ENCODE measurements at regions not wholly inside any gene's neighbourhood (a gene's known extent, or its start where the extent isn't known, plus 50 kb on each side); places are given as distances from the start of the nearest gene placed in this dataset.

GRCh38 chr6:40054602-40055001, 120.3 kb upstream of the MOCS1 start:
- ChIA-PET POLR2A (no interaction called here), CTCF (no interaction called here)
- no peak for DNase-seq (ENCODE audit: extremely low spot score)
- TF ChIP-seq BHLHE40 (IDR thresholded peaks at IDR 0.05; ENCODE audit: borderline replicate concordance) (no peak), CTBP1 (IDR thresholded peaks at IDR 0.05; ENCODE audit: borderline replicate concordance) (no peak), PKNOX1 (IDR thresholded peaks at IDR 0.05) (no peak), SP1 (IDR thresholded peaks at IDR 0.05) (no peak), SUZ12 (IDR thresholded peaks at IDR 0.05) (no peak), TARDBP (IDR thresholded peaks at IDR 0.05) (no peak)

- POLR2A ChIA-PET: no interaction called here
- TF ChIP-seq PKNOX1 (IDR thresholded peaks at IDR 0.05) (no peak), CTBP1 (IDR thresholded peaks at IDR 0.05; ENCODE audit: borderline replicate concordance) (no peak), ELF4 (IDR thresholded peaks at IDR 0.05) (no peak)
- DNase-seq (ENCODE audit: extremely low spot score): no peak
- CTCF ChIA-PET: no interaction called here
Observed at GRCh38 chr6:40054186-40054585, 119.9 kb upstream of the MOCS1 start.

GRCh38 chr6:40049128-40049527, 114.9 kb upstream of the MOCS1 start:
- no peak for DNase-seq (ENCODE audit: extremely low spot score)
- ChIA-PET CTCF (no interaction called here), POLR2A (no interaction called here)
- no peak for TF ChIP-seq L3MBTL2 (conservative IDR thresholded peaks at IDR 0.05)
- TF ChIP-seq NFRKB (IDR thresholded peaks at IDR 0.05): no peak
- no peak for TF ChIP-seq BHLHE40 (IDR thresholded peaks at IDR 0.05; ENCODE audit: borderline replicate concordance)
- no peak for TF ChIP-seq LEF1 (IDR thresholded peaks at IDR 0.05; ENCODE audit: borderline replicate concordance)
- TF ChIP-seq TARDBP (IDR thresholded peaks at IDR 0.05): no peak
- TF ChIP-seq FOXK2 (IDR thresholded peaks at IDR 0.05): no peak
- no peak for TF ChIP-seq PKNOX1 (IDR thresholded peaks at IDR 0.05)
- TF ChIP-seq ELF4 (IDR thresholded peaks at IDR 0.05): no peak
- no peak for TF ChIP-seq FOXA1 (IDR thresholded peaks at IDR 0.05)
- no peak for TF ChIP-seq ZNF384 (IDR thresholded peaks at IDR 0.05)
- TF ChIP-seq SUZ12 (IDR thresholded peaks at IDR 0.05): no peak
- TF ChIP-seq SP1 (IDR thresholded peaks at IDR 0.05): no peak
- no peak for TF ChIP-seq ARNT (IDR thresholded peaks at IDR 0.05)
- TF ChIP-seq CTBP1 (IDR thresholded peaks at IDR 0.05; ENCODE audit: borderline replicate concordance): no peak
- no peak for TF ChIP-seq FOXM1 (IDR thresholded peaks at IDR 0.05; ENCODE audit: borderline replicate concordance)
- TF ChIP-seq HDGF (IDR thresholded peaks at IDR 0.05; ENCODE audit: borderline replicate concordance): no peak

GRCh38 chr6:40044196-40044595, 109.9 kb upstream of the MOCS1 start:
- no peak for TF ChIP-seq PKNOX1 (IDR thresholded peaks at IDR 0.05)
- TF ChIP-seq HDGF (IDR thresholded peaks at IDR 0.05; ENCODE audit: borderline replicate concordance): no peak
- no peak for TF ChIP-seq FOXM1 (IDR thresholded peaks at IDR 0.05; ENCODE audit: borderline replicate concordance)
- TF ChIP-seq LEF1 (IDR thresholded peaks at IDR 0.05; ENCODE audit: borderline replicate concordance): no peak
- TF ChIP-seq L3MBTL2 (conservative IDR thresholded peaks at IDR 0.05): no peak
- TF ChIP-seq CTBP1 (IDR thresholded peaks at IDR 0.05; ENCODE audit: borderline replicate concordance): no peak
- no peak for TF ChIP-seq ELF4 (IDR thresholded peaks at IDR 0.05)
- no peak for TF ChIP-seq FOXK2 (IDR thresholded peaks at IDR 0.05)
- no peak for TF ChIP-seq ARNT (IDR thresholded peaks at IDR 0.05)
- no peak for TF ChIP-seq TARDBP (IDR thresholded peaks at IDR 0.05)
- TF ChIP-seq NFRKB (IDR thresholded peaks at IDR 0.05): no peak
- TF ChIP-seq ZNF384 (IDR thresholded peaks at IDR 0.05): no peak
- TF ChIP-seq BHLHE40 (IDR thresholded peaks at IDR 0.05; ENCODE audit: borderline replicate concordance): no peak
- TF ChIP-seq SP1 (IDR thresholded peaks at IDR 0.05): no peak
- TF ChIP-seq SUZ12 (IDR thresholded peaks at IDR 0.05): no peak
- TF ChIP-seq FOXA1 (IDR thresholded peaks at IDR 0.05): no peak
- ChIA-PET CTCF (no interaction called here), POLR2A (no interaction called here)
- no peak for DNase-seq (ENCODE audit: extremely low spot score)

- no peak for TF ChIP-seq LEF1 (IDR thresholded peaks at IDR 0.05; ENCODE audit: borderline replicate concordance)
- no peak for TF ChIP-seq ARNT (IDR thresholded peaks at IDR 0.05)
- TF ChIP-seq SP1 (IDR thresholded peaks at IDR 0.05): no peak
- no peak for TF ChIP-seq FOXK2 (IDR thresholded peaks at IDR 0.05)
- TF ChIP-seq CTBP1 (IDR thresholded peaks at IDR 0.05; ENCODE audit: borderline replicate concordance): no peak
- no peak for TF ChIP-seq ZNF384 (IDR thresholded peaks at IDR 0.05)
- POLR2A ChIA-PET: no interaction called here
- DNase-seq (ENCODE audit: extremely low spot score): no peak
- CTCF ChIA-PET: no interaction called here
Observed at GRCh38 chr6:40042232-40042631, 108.0 kb upstream of the MOCS1 start.

- no peak for DNase-seq (ENCODE audit: extremely low spot score)
- ChIA-PET CTCF (no interaction called here), POLR2A (no interaction called here)
- no peak for TF ChIP-seq LEF1 (IDR thresholded peaks at IDR 0.05; ENCODE audit: borderline replicate concordance)
- no peak for TF ChIP-seq FOXA1 (IDR thresholded peaks at IDR 0.05)
- no peak for TF ChIP-seq TARDBP (IDR thresholded peaks at IDR 0.05)
- TF ChIP-seq HDGF (IDR thresholded peaks at IDR 0.05; ENCODE audit: borderline replicate concordance): no peak
- TF ChIP-seq ZNF384 (IDR thresholded peaks at IDR 0.05): no peak
- no peak for TF ChIP-seq SP1 (IDR thresholded peaks at IDR 0.05)
- TF ChIP-seq NFRKB (IDR thresholded peaks at IDR 0.05): no peak
Observed at GRCh38 chr6:40039042-40039441, 104.8 kb upstream of the MOCS1 start.
